Fibroblast of lung (primary cell): ENCODE measurements at regions not wholly inside any gene's neighbourhood (a gene's known extent, or its start where the extent isn't known, plus 50 kb on each side); places are given as distances from the start of the nearest gene placed in this dataset.

Source experiments
- DNase-seq, 2 donors: peaks; one replicate each; pipeline versions ENCODE4 v3.0.0 to v3.0.0-alpha.2; 2010; ENCODE audit warnings: low read depth in 2 of 2
- H2AFZ ChIP-seq: 2 replicates; pipeline ENCODE4 v1.5.1; 2012; ENCODE audit warnings: low read length, control low read depth, inconsistent platforms
- H3K27ac ChIP-seq: 2 replicates; pipeline ENCODE4 v1.5.1; 2011; ENCODE audit warnings: low read length, control low read depth; ENCODE audit not compliant: insufficient read depth
- H3K27me3 ChIP-seq: 2 replicates; pipeline ENCODE4 v1.5.1; 2011; ENCODE audit warnings: mild to moderate bottlenecking, low read length; ENCODE audit not compliant: control insufficient read depth, insufficient read depth
- H3K36me3 ChIP-seq: 2 replicates; pipeline ENCODE4 v1.5.1; 2011; ENCODE audit warnings: low read length; ENCODE audit not compliant: control insufficient read depth, insufficient read depth
- H3K4me1 ChIP-seq: 2 replicates; pipeline ENCODE4 v1.5.1; 2011; ENCODE audit warnings: low read length; ENCODE audit not compliant: control insufficient read depth, insufficient read depth; ENCODE audit errors: extremely low read depth
- H3K4me2 ChIP-seq: 2 replicates; pipeline ENCODE4 v1.5.1; 2011; ENCODE audit warnings: low read length, control low read depth; ENCODE audit not compliant: insufficient read depth; ENCODE audit errors: extremely low read depth
- H3K4me3 ChIP-seq, 4 experiments: fragments of 200-600 bp in 1 of 4; sonication (generic) in 1 of 4; replicated peaks in 1 of 4; 2 replicates each; pipeline ENCODE4 v1.5.1; 2011 to 2016; ENCODE audit warnings: low read length in 4 of 4, low read depth in 3 of 4, mild to moderate bottlenecking in 3 of 4, control low read depth in 2 of 4, inconsistent platforms in 1 of 4, mixed read lengths in 1 of 4; ENCODE audit not compliant: insufficient read depth in 1 of 4; ENCODE audit errors: control extremely low read depth in 1 of 4
- H3K79me2 ChIP-seq: 2 replicates; pipeline ENCODE4 v1.5.1; 2012; ENCODE audit warnings: mild to moderate bottlenecking, low read length, inconsistent platforms; ENCODE audit not compliant: control insufficient read depth, insufficient read depth
- H3K9ac ChIP-seq: 2 replicates; pipeline ENCODE4 v1.5.1; 2011; ENCODE audit warnings: mild to moderate bottlenecking, low read length, control low read depth; ENCODE audit not compliant: insufficient read depth
- H3K9me3 ChIP-seq: 2 replicates; pipeline ENCODE4 v1.5.1; 2012; ENCODE audit warnings: low read depth, low read length; ENCODE audit not compliant: control insufficient read depth, insufficient read depth
- H4K20me1 ChIP-seq: 2 replicates; pipeline ENCODE4 v1.5.1; 2011; ENCODE audit warnings: low read length; ENCODE audit not compliant: control insufficient read depth, insufficient read depth; ENCODE audit errors: extremely low read depth
- CTCF ChIP-seq, 2 donors: IDR thresholded peaks in 1 of 2; conservative IDR thresholded peaks in 1 of 2; 1 replicate in 1 of 2; 2 replicates in 1 of 2; pipeline ENCODE4 v1.5.1; 2011 to 2012; ENCODE audit warnings: low read length in 2 of 2, control low read depth in 1 of 2, inconsistent platforms in 1 of 2, low read depth in 1 of 2, mild to moderate bottlenecking in 1 of 2
- EZH2 ChIP-seq: IDR thresholded peaks from 2 replicates; pipeline ENCODE4 v1.5.1; 2012; ENCODE audit warnings: low read length, control low read depth, mild to moderate bottlenecking; ENCODE audit errors: missing control alignments

GRCh38 chr13:47350334-47351124 lies 453.7 kb upstream of the HTR2A start:
- no peak overlapping the region for H2AFZ ChIP-seq
- H3K27me3 ChIP-seq: no peaks in the 10 kb centered on the region
- DNase-seq: no peak
- no peaks in the 10 kb centered on the region for H3K4me1 ChIP-seq
- no peak overlapping the region for H3K27ac ChIP-seq
- no peak for TF ChIP-seq EZH2
- TF ChIP-seq CTCF (conservative IDR thresholded peaks at IDR 0.05 in 1 of 2, IDR thresholded peaks at IDR 0.05 in 1 of 2; ENCODE audit: low read depth in 1 of 2, low read length in 2 of 2): no peak
- H3K9me3 ChIP-seq: no peaks in the 10 kb centered on the region
- no peaks in the 10 kb centered on the region for H3K79me2 ChIP-seq
- H3K4me3 ChIP-seq: no peak overlapping the region
- H3K4me2 ChIP-seq: no peak overlapping the region
- peaks cover 2% of the 10 kb centered on the region for H4K20me1 ChIP-seq
- no peak overlapping the region for H3K9ac ChIP-seq
- H3K36me3 ChIP-seq: no peaks in the 10 kb centered on the region

- Histone ChIP-seq H3K27me3 (no peaks in the 10 kb centered on the region), H3K9ac (no peak overlapping the region), H2AFZ (no peak overlapping the region), H4K20me1 (peaks cover 2% of the 10 kb centered on the region), H3K27ac (no peak overlapping the region), H3K79me2 (no peaks in the 10 kb centered on the region), H3K4me3 (no peak overlapping the region), H3K4me1 (no peaks in the 10 kb centered on the region), H3K9me3 (no peaks in the 10 kb centered on the region), H3K36me3 (no peaks in the 10 kb centered on the region), H3K4me2 (no peak overlapping the region)
- DNase-seq: no peak
- TF ChIP-seq EZH2: no peak
- TF ChIP-seq CTCF (conservative IDR thresholded peaks at IDR 0.05 in 1 of 2, IDR thresholded peaks at IDR 0.05 in 1 of 2; ENCODE audit: low read depth in 1 of 2, low read length in 2 of 2): no peak
Observed at GRCh38 chr13:47349211-47349610, 452.4 kb upstream of the HTR2A start.

GRCh38 chr13:47337781-47338507 lies 441.1 kb upstream of the HTR2A start:
- no peaks in the 10 kb centered on the region for H4K20me1 ChIP-seq
- H3K9me3 ChIP-seq: no peaks in the 10 kb centered on the region
- H3K4me2 ChIP-seq: peak overlapping the region; percentile 33
- peak overlapping the region; percentile 67 for H2AFZ ChIP-seq
- no peaks in the 10 kb centered on the region for H3K36me3 ChIP-seq
- no peak overlapping the region for H3K27ac ChIP-seq
- no peak overlapping the region for H3K4me3 ChIP-seq
- peaks cover 6% of the 10 kb centered on the region for H3K4me1 ChIP-seq
- H3K79me2 ChIP-seq: no peaks in the 10 kb centered on the region
- peak; percentile 80 to 92 for DNase-seq
- H3K27me3 ChIP-seq: no peaks in the 10 kb centered on the region
- H3K9ac ChIP-seq: no peak overlapping the region
- TF ChIP-seq EZH2 (no peak), CTCF (conservative IDR thresholded peaks at IDR 0.05 in 1 of 2, IDR thresholded peaks at IDR 0.05 in 1 of 2; ENCODE audit: low read depth in 1 of 2, low read length in 2 of 2) (no peak)
